Tibial nerve (tissue), 4 donors: ENCODE measurements at regions not wholly inside any gene's neighbourhood (a gene's known extent, or its start where the extent isn't known, plus 50 kb on each side); places are given as distances from the start of the nearest gene placed in this dataset.

Source experiments
- DNase-seq, 2 donors: peaks; one replicate each; pipeline ENCODE4 v3.0.0-alpha.2; 2019; ENCODE audit warnings: low spot score in 2 of 2
- H3K27ac ChIP-seq, 4 donors: fragments of 200-600 bp; sonication (generic) in 3 of 4; one replicate each; pipeline ENCODE4 v1.5.1; 2017 to 2019; ENCODE audit warnings: mild to moderate bottlenecking in 1 of 4
- H3K27me3 ChIP-seq, 2 donors: fragments of 200-600 bp; sonication (generic) in 1 of 2; one replicate each; pipeline versions ENCODE4 v1.5.1 to v1.6.0; 2017 to 2019
- H3K36me3 ChIP-seq, 3 donors: fragments of 200-600 bp; sonication (generic); one replicate each; pipeline ENCODE4 v1.5.1; 2018 to 2019
- H3K4me1 ChIP-seq, 4 donors: fragments of 200-600 bp; sonication (generic) in 3 of 4; one replicate each; pipeline ENCODE4 v1.5.1; 2017 to 2019
- H3K4me3 ChIP-seq, 4 donors: fragments of 200-600 bp; sonication (generic) in 3 of 4; one replicate each; pipeline ENCODE4 v1.5.1; 2017 to 2019; ENCODE audit warnings: mild to moderate bottlenecking in 1 of 4, moderate library complexity in 1 of 4
- H3K9me3 ChIP-seq, 4 donors: fragments of 200-600 bp; sonication (generic) in 3 of 4; one replicate each; pipeline ENCODE4 v1.5.1; 2017 to 2019
- CTCF ChIP-seq, 5 experiments: fragments of 200-600 bp in 3 of 5; fragments of 450-650 bp in 2 of 5; sonication (generic) in 3 of 5; IDR thresholded peaks; one replicate each; pipeline ENCODE4 v1.5.1; 2016 to 2019; ENCODE audit warnings: antibody characterized with exemption in 5 of 5, mild to moderate bottlenecking in 3 of 5, moderate library complexity in 2 of 5
- EP300 ChIP-seq, 2 donors: sonication (generic); formaldehyde crosslinking; IDR thresholded peaks; one replicate each; pipeline ENCODE4 v1.6.1; 2017; ENCODE audit warnings: antibody characterized with exemption in 2 of 2, mild to moderate bottlenecking in 1 of 2
- POLR2A ChIP-seq, 2 donors: fragments of 450-650 bp; IDR thresholded peaks; one replicate each; pipeline ENCODE4 v1.6.1; 2017; ENCODE audit warnings: antibody characterized with exemption in 2 of 2, mild to moderate bottlenecking in 2 of 2, moderate library complexity in 2 of 2
- WGBS, 2 donors: methylation state at CpG; one replicate each; pipeline ENCODE4 v1.1.5; 2018; 5-methylcytosine and 5-hydroxymethylcytosine counted together

DNA sequence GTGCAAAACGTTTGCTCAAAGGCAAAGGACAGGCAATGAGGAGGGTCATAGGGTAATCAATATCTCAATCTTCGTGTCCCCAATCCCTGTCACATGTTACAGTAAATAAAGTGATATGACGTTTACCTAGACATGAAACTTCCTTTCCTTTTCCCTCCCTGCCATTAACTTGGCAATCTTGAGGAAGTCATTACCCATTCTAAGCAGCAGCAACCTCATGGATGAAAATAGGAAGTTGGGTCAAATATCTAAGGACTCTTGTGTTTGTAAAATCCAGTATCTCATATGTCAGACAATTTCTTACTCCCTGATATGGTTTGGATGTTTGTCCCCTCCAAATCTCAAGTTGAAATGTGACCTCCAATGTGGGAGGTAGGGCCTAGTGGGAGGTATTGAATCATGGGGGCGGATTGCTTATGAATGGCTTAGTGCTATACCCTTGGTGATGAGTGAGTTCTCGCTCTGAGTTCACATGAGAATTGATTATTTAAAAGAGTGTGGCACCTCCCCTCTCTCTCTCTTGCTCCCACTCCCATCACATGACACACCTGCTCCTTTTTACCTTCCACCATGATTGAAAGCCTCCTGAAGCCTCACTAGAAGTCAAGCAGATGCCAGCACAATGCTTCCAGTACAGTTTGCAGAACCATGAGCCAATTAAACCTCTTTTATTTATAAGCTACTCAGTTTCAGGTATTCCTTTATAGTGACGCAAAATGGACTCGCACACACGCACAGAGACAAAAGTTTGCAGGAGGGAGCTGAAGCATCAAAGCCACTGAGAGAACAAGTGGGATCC is 545.9 kb upstream of the JARID2 start:
- no peak overlapping the region for H3K27ac ChIP-seq
- TF ChIP-seq POLR2A (IDR thresholded peaks at IDR 0.05) (no peak), EP300 (IDR thresholded peaks at IDR 0.05) (no peak), CTCF (IDR thresholded peaks at IDR 0.05) (no peak)
- 89 to 93% methylated on average over 8 of the region's 8 CpGs for WGBS, 2 donors
- H3K9me3 ChIP-seq: no peaks in the 10 kb centered on the region
- no peak for DNase-seq
- H3K4me3 ChIP-seq: no peak overlapping the region
- H3K27me3 ChIP-seq: no peaks in the 10 kb centered on the region
- H3K4me1 ChIP-seq: no peaks in the 10 kb centered on the region
- no peaks in the 10 kb centered on the region for H3K36me3 ChIP-seq

DNA sequence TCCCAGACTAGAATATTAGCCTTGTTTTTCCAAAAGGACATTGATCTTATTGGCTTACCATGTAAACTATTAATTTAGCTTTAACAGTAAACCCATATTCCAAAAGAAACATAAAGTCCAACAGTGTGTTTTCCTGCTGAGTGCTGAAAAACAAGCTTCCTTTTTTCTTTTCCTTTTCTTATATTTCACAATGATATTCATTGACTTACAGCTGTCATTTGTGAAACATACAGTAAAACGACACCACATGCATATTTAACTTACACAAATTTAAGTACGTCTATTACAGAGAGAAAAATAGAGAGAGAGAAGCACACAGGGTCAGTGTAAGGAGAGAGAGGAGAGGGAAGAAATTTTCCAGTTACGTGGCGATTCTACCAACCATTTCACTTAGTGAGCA is 543.9 kb upstream of the JARID2 start:
- Histone ChIP-seq H3K36me3 (no peaks in the 10 kb centered on the region), H3K4me3 (no peak overlapping the region), H3K27me3 (no peaks in the 10 kb centered on the region), H3K27ac (no peak overlapping the region), H3K9me3 (no peaks in the 10 kb centered on the region), H3K4me1 (peaks cover 0 to 17% (median 10%) of the 10 kb centered on the region in 4 donors)
- DNase-seq: no peak
- WGBS, 2 donors: 63 to 69% methylated on average over 4 of the region's 4 CpGs
- TF ChIP-seq CTCF (IDR thresholded peaks at IDR 0.05): no peak
- no peak for TF ChIP-seq POLR2A (IDR thresholded peaks at IDR 0.05)
- no peak for TF ChIP-seq EP300 (IDR thresholded peaks at IDR 0.05)

DNA sequence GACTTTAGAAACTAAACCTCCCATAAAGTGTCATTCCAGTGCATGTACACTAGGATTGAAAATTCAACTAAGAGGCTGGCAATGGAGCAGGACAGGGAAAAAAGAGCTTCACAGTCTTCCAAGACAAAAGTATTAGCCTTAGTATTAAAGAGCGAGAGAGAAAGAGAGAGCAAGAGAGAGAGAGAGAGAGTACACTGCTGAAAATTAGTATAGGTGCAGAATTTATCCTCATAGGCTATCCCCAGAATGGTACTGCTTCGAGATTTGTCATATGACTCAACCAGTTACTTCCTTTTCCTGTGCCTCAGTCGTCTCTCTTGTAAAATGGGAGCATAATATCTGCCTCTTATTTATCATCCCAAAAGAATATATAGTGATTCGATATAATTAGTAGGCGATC is 543.2 kb upstream of the JARID2 start:
- no peaks in the 10 kb centered on the region for H3K9me3 ChIP-seq
- WGBS, 2 donors: 90 to 92% methylated on average over 5 of the region's 5 CpGs
- H3K36me3 ChIP-seq: no peaks in the 10 kb centered on the region
- H3K4me1 ChIP-seq: peaks cover 0 to 17% (median 10%) of the 10 kb centered on the region in 4 donors
- no peak for DNase-seq
- TF ChIP-seq POLR2A (IDR thresholded peaks at IDR 0.05) (no peak), EP300 (IDR thresholded peaks at IDR 0.05) (no peak), CTCF (IDR thresholded peaks at IDR 0.05) (no peak)
- no peaks in the 10 kb centered on the region for H3K27me3 ChIP-seq
- H3K27ac ChIP-seq: no peak overlapping the region
- H3K4me3 ChIP-seq: no peak overlapping the region

DNA sequence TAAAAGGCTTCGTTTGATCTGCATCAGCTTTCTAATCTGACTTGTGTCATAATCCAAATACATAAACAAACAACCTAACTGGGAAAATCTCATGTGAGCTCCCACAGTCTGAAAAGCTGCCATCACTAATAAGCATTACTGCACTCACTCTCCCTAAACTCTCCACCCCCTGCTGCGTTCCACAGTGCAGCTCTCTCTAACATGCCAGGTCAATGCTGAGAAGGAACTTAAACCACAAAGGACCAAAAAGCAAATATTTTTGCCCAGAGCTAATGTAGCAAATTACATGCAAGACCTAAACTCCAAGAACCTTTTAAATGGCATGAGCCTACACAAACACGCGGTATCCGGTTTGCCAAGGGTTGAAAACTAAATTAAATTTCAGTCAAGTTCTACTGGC is 542.3 kb upstream of the JARID2 start:
- Histone ChIP-seq H3K27ac (no peak overlapping the region), H3K9me3 (no peaks in the 10 kb centered on the region), H3K4me1 (peaks cover 0 to 17% (median 10%) of the 10 kb centered on the region in 4 donors), H3K36me3 (no peaks in the 10 kb centered on the region), H3K27me3 (no peaks in the 10 kb centered on the region), H3K4me3 (no peak overlapping the region)
- no peak for DNase-seq
- no peak for TF ChIP-seq CTCF (IDR thresholded peaks at IDR 0.05)
- no peak for TF ChIP-seq EP300 (IDR thresholded peaks at IDR 0.05)
- TF ChIP-seq POLR2A (IDR thresholded peaks at IDR 0.05): no peak
- WGBS, 2 donors: 74 to 83% methylated on average over 5 of the region's 5 CpGs

DNA sequence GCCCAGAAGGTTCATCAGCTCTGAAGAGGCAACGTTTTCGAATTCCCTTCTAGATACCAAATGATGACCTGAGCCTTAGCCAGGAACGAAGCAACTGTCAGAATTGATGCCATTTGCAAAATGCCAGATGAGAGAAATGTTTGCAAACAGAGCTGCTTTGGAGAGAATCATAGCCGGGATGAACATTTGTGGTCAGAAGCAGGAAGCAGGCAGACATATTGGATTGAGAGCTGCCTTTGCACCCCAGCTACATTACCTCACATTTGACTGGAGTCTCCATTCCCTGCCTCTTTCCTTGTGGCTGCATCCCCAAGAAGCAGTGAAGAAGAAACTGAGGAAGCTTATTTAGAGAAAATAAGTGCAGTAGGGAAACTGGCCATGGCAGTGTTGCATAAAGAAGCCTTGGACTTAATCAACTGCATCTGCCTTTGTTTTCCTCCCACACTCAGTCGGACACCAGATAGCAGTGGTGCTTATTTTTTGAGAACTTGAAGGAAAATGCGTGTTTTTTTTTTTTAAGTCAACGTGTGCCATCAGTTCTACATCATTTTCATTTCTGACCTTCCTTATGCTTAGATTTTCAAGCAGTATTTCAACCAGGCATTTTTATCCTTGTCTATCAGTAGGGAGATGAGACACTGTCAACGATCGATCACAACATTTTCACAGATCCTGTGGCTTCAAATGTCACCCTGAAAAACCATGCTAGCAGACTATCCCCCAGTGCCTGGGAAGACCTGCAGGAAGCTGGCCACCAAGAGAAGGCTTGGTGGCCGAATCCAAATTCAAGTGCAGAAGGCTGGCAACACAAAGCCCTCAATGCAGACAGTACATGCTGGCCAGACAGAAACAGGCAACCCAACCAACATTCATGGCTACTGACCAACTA is 541.2 kb upstream of the JARID2 start:
- H3K4me1 ChIP-seq: peaks cover 0 to 17% (median 10%) of the 10 kb centered on the region in 4 donors
- H3K27me3 ChIP-seq: no peaks in the 10 kb centered on the region
- 87 to 88% methylated on average over 10 of the region's 10 CpGs for WGBS, 2 donors
- no peaks in the 10 kb centered on the region for H3K36me3 ChIP-seq
- no peaks in the 10 kb centered on the region for H3K9me3 ChIP-seq
- DNase-seq: no peak
- TF ChIP-seq POLR2A (IDR thresholded peaks at IDR 0.05): no peak
- no peak for TF ChIP-seq EP300 (IDR thresholded peaks at IDR 0.05)
- TF ChIP-seq CTCF (IDR thresholded peaks at IDR 0.05): no peak
- no peak overlapping the region for H3K27ac ChIP-seq
- H3K4me3 ChIP-seq: no peak overlapping the region
